ENCODE measurements at regions not wholly inside any gene's neighbourhood (a gene's known extent, or its start where the extent isn't known, plus 50 kb on each side); places are given as distances from the start of the nearest gene placed in this dataset.
"Not testable (repeated sequence)": the region's sequence is repeated elsewhere in the genome, so short reads cannot be mapped to it uniquely, and the experiment has no call there.

DNA sequence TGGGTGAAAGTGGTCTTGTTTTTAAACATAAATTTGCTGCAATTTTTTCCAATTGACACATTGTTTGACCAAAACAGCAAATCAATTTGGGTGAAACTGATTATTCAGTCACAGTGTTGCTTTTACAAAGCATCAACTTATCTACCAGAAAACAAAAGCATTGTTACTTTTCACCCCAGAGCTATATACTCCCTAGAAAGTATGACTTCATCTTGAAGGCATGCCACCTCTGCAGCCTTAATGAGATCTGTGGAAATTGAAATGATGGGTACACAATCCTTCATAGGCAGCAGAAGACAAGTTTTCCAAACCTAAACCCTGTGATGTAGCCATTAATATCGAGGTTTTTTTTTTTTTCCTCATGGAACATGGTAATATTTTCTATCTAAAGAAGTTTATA lies 615.9 kb downstream of the CHSY3 start:
- Histone ChIP-seq H3K9me3 (peaks cover 10% of the 10 kb centered on the region), H3K27ac (no peak overlapping the region), H3K4me1 (no peaks in the 10 kb centered on the region), H3K27me3 (ENCODE audit: insufficient read depth in 3 of 3, low read length in 2 of 3) (no peaks in the 10 kb centered on the region), H3K36me3 (ENCODE audit: insufficient read depth in 1 of 2, low read depth in 1 of 2) (no peaks in the 10 kb centered on the region), H3K4me3 (no peak overlapping the region)
- DNase-seq (no peak), ATAC-seq (no peak)
- TF ChIP-seq, protein P1, sequence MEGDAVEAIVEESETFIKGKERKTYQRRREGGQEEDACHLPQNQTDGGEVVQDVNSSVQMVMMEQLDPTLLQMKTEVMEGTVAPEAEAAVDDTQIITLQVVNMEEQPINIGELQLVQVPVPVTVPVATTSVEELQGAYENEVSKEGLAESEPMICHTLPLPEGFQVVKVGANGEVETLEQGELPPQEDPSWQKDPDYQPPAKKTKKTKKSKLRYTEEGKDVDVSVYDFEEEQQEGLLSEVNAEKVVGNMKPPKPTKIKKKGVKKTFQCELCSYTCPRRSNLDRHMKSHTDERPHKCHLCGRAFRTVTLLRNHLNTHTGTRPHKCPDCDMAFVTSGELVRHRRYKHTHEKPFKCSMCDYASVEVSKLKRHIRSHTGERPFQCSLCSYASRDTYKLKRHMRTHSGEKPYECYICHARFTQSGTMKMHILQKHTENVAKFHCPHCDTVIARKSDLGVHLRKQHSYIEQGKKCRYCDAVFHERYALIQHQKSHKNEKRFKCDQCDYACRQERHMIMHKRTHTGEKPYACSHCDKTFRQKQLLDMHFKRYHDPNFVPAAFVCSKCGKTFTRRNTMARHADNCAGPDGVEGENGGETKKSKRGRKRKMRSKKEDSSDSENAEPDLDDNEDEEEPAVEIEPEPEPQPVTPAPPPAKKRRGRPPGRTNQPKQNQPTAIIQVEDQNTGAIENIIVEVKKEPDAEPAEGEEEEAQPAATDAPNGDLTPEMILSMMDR (IDR thresholded peaks at IDR 0.05), result no peak
- 72 to 84% (median 79%) methylated on average over 1 of the region's 1 CpG for WGBS, 3 donors
- intact Hi-C loops (cut with DNase I), result no loop called here

DNA sequence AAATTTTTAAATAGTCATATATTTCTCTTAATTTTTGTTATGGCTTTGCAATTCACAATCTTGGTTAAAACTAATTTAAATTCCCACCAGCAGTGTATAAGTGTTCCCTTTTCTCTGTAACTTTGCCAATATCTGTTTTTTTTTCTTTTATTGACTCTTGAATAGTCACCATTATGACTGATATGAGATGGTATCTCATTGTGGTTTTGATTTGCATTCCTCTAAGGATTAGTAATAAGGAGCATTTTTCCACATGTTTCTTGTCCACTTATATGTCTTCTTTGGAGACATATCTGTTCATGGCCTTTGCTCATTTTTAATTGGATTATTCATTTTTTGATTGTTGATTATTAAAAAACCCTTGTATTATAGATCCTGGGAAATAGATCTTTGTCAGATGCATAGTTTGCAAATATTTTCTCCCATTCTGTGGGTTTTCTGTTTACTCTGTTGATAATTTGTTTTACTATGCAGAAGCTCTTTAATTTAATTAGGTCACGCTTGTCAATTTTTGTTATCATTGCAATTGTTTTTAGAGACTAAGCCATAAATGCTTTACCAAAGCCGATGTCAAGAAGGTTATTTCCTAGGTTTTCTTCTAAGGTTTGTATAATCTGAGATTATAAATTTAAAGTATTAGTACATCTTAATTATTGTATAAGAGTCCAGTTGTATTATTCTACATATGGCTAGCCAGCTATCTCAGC lies 610.9 kb downstream of the CHSY3 start:
- ATAC-seq (no peak), DNase-seq (no peak)
- no peak overlapping the region for H3K4me3 ChIP-seq
- H3K4me1 ChIP-seq, result no peaks in the 10 kb centered on the region
- no peaks in the 10 kb centered on the region for H3K36me3 ChIP-seq (ENCODE audit: insufficient read depth in 1 of 2, low read depth in 1 of 2)
- intact Hi-C loops (cut with DNase I), result no loop called here
- WGBS, 3 donors, result 83 to 86% (median 84%) methylated on average over 2 of the region's 2 CpGs
- no peaks in the 10 kb centered on the region for H3K27me3 ChIP-seq (ENCODE audit: insufficient read depth in 3 of 3, low read length in 2 of 3)
- no peak overlapping the region for H3K27ac ChIP-seq
- TF ChIP-seq, protein P1 (IDR thresholded peaks at IDR 0.05), result no peak
- peaks cover 10% of the 10 kb centered on the region for H3K9me3 ChIP-seq

DNA sequence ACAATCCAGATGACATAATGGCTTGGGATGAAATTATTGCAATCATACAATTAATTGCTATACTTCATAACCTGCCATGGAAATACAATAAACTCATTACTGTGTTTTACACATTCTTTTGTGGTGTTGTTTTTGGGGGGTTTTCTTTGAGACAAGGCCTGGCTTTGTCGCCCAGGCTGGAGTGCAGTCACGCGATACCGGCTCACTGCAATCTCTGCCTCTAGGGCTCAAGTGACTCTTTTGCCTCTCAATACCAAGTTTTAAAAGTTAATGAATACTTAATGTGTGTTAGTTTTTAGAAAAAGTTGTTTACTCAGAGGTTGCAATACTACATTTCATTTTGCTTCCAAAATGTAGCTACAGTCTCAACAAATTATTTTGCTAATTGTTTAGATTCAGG lies 598.4 kb downstream of the CHSY3 start:
- no peaks in the 10 kb centered on the region for H3K36me3 ChIP-seq (ENCODE audit: insufficient read depth in 1 of 2, low read depth in 1 of 2)
- no peak for ATAC-seq
- TF ChIP-seq, protein P1 (IDR thresholded peaks at IDR 0.05), result no peak
- H3K9me3 ChIP-seq, result no peaks in the 10 kb centered on the region
- no peak for DNase-seq
- H3K4me1 ChIP-seq, result no peaks in the 10 kb centered on the region
- no peak overlapping the region for H3K4me3 ChIP-seq
- H3K27me3 ChIP-seq (ENCODE audit: insufficient read depth in 3 of 3, low read length in 2 of 3), result no peaks in the 10 kb centered on the region
- no peak overlapping the region for H3K27ac ChIP-seq
- intact Hi-C loops (cut with DNase I), result no loop called here
- 61 to 77% (median 67%) methylated on average over 4 of the region's 4 CpGs for WGBS, 3 donors

DNA sequence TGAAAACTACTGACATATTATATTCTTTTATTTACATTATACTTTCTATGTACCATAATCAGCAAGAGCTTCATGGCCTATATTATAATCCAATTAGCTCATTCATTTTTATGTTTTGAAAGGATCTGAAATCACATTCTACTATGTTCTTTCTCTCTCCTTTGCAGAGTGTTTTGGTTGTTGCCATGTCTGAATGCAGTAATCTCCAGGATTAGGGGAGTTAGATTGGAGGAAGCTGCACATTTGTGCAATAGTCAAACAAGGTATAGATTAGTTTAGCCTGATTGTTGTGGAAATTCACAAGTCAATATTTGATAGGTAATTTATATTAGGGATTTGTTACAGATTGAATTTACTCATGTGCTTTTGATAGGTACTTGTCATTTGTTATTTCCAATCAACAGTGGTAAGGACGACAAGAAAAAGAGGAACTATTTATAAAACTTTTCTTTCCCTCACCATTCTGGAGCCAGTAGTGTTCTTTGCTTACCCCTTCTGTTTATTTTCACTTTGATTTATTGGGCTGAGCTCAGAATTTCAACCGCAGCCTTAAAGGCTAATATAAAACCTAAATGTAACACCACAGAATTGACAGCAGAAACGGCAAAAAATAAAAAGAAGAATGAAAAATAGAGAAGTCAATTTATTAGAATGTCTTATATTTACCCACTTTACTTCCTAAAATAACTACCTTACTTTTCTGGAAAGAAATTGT lies 597.0 kb downstream of the CHSY3 start:
- DNase-seq (no peak), ATAC-seq (no peak)
- TF ChIP-seq, protein P1 (IDR thresholded peaks at IDR 0.05), result no peak
- no peaks in the 10 kb centered on the region for H3K9me3 ChIP-seq
- H3K4me1 ChIP-seq, result no peaks in the 10 kb centered on the region
- 28 to 30% (median 30%) methylated on average over 3 of the region's 3 CpGs for WGBS, 3 donors
- no peak overlapping the region for H3K27ac ChIP-seq
- H3K27me3 ChIP-seq (ENCODE audit: insufficient read depth in 3 of 3, low read length in 2 of 3), result no peaks in the 10 kb centered on the region
- no peak overlapping the region for H3K4me3 ChIP-seq
- intact Hi-C loops (cut with DNase I), result no loop called here
- no peaks in the 10 kb centered on the region for H3K36me3 ChIP-seq (ENCODE audit: insufficient read depth in 1 of 2, low read depth in 1 of 2)

DNA sequence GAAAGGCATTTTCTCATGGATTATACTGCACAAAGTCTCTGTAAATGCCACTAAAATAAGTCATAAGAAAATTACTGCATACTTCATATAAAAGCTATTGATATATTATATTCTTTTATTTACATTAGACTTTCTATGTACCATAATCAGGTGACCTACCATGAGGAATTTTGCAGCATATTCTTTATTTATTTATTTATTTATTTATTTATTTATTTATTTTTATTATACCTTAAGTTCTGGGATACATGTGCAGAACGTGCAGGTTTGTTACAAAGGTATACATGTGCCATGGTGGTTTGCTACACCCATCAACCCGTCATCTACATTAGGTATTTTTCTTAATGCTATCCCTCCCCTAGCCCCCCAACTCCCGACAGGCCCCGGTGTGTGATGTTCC lies 596.2 kb downstream of the CHSY3 start:
- H3K4me1 ChIP-seq; DNase-seq; H3K4me3 ChIP-seq; ATAC-seq; H3K27me3 ChIP-seq (ENCODE audit: insufficient read depth in 3 of 3, low read length in 2 of 3); H3K36me3 ChIP-seq (ENCODE audit: insufficient read depth in 1 of 2, low read depth in 1 of 2); intact Hi-C loops (cut with DNase I); H3K27ac ChIP-seq; H3K9me3 ChIP-seq: not testable (repeated sequence)
- 87 to 96% (median 92%) methylated on average over 4 of the region's 4 CpGs for WGBS, 3 donors

Measured in psoas muscle (tissue), 7 donors.